ENCODE measurements at regions not wholly inside any gene's neighbourhood (a gene's known extent, or its start where the extent isn't known, plus 50 kb on each side); places are given as distances from the start of the nearest gene placed in this dataset.

- no peak for DNase-seq (ENCODE audit: low spot score in 2 of 2)
- WGBS, result 89% methylated on average over 7 of the region's 18 CpGs
- H3K36me3 ChIP-seq, result no peaks in the 10 kb centered on the region
- H3K9me3 ChIP-seq, result no peaks in the 10 kb centered on the region
- TF ChIP-seq CTCF (IDR thresholded peaks at IDR 0.05), result no peak
- no peak for TF ChIP-seq POLR2A (IDR thresholded peaks at IDR 0.05)
- no peak for TF ChIP-seq EP300 (IDR thresholded peaks at IDR 0.05)
- no peak for TF ChIP-seq POLR2AphosphoS5 (IDR thresholded peaks at IDR 0.05)
- peaks cover 12% of the 10 kb centered on the region for H3K4me1 ChIP-seq
- H3K27me3 ChIP-seq, result no peaks in the 10 kb centered on the region
- no peak overlapping the region for H3K27ac ChIP-seq
- H3K4me3 ChIP-seq, result no peak overlapping the region
These were observed 51.3 kb downstream of the GADD45G start for GRCh38 chr9:89655990-89656657.

- H3K27ac ChIP-seq, result no peak overlapping the region
- TF ChIP-seq POLR2AphosphoS5 (IDR thresholded peaks at IDR 0.05) (no peak), CTCF (IDR thresholded peaks at IDR 0.05) (no peak), POLR2A (IDR thresholded peaks at IDR 0.05) (no peak)
- no peaks in the 10 kb centered on the region for H3K27me3 ChIP-seq
- H3K9me3 ChIP-seq, result no peaks in the 10 kb centered on the region
- 100% methylated on average over 5 of the region's 5 CpGs for WGBS
- peaks cover 24% of the 10 kb centered on the region for H3K4me1 ChIP-seq
- DNase-seq (ENCODE audit: low spot score in 2 of 2), result no peak
- no peak overlapping the region for H3K4me3 ChIP-seq
- H3K36me3 ChIP-seq, result no peaks in the 10 kb centered on the region
These were observed 52.5 kb downstream of the GADD45G start for GRCh38 chr9:89657295-89657694.

- no peak for DNase-seq (ENCODE audit: low spot score in 2 of 2)
- no peak for TF ChIP-seq EP300 (IDR thresholded peaks at IDR 0.05)
- no peak for TF ChIP-seq POLR2AphosphoS5 (IDR thresholded peaks at IDR 0.05)
- no peak for TF ChIP-seq CTCF (IDR thresholded peaks at IDR 0.05)
- TF ChIP-seq POLR2A (IDR thresholded peaks at IDR 0.05), result no peak
- Histone ChIP-seq H3K4me3 (no peak overlapping the region), H3K4me1 (peaks cover 28% of the 10 kb centered on the region), H3K9me3 (no peaks in the 10 kb centered on the region), H3K27me3 (no peaks in the 10 kb centered on the region), H3K27ac (no peak overlapping the region), H3K36me3 (no peaks in the 10 kb centered on the region)
- WGBS, result 84% methylated on average over 4 of the region's 4 CpGs
These were observed 53.0 kb downstream of the GADD45G start for GRCh38 chr9:89657765-89658164.

GRCh38 chr9:89658401-89658800 lies 53.6 kb downstream of the GADD45G start:
- H3K4me1 ChIP-seq, result peaks cover 34% of the 10 kb centered on the region
- 75% methylated on average over 5 of the region's 5 CpGs for WGBS
- DNase-seq (ENCODE audit: low spot score in 2 of 2), result no peak

GRCh38 chr9:89658931-89659330 lies 54.1 kb downstream of the GADD45G start:
- DNase-seq (ENCODE audit: low spot score in 2 of 2), result no peak
- Histone ChIP-seq H3K27me3 (no peaks in the 10 kb centered on the region), H3K4me3 (no peak overlapping the region), H3K36me3 (no peaks in the 10 kb centered on the region), H3K9me3 (no peaks in the 10 kb centered on the region), H3K27ac (no peak overlapping the region), H3K4me1 (peaks cover 36% of the 10 kb centered on the region)
- TF ChIP-seq EP300 (IDR thresholded peaks at IDR 0.05) (no peak), CTCF (IDR thresholded peaks at IDR 0.05) (no peak), POLR2AphosphoS5 (IDR thresholded peaks at IDR 0.05) (no peak), POLR2A (IDR thresholded peaks at IDR 0.05) (no peak)
- 90% methylated on average over 5 of the region's 6 CpGs for WGBS

More at GRCh38 chr9:89658401-89658800, 53.6 kb downstream of the GADD45G start:
- no peak for TF ChIP-seq CTCF (IDR thresholded peaks at IDR 0.05)
- no peaks in the 10 kb centered on the region for H3K36me3 ChIP-seq
- H3K4me3 ChIP-seq, result no peak overlapping the region
- no peaks in the 10 kb centered on the region for H3K27me3 ChIP-seq
- H3K9me3 ChIP-seq, result no peaks in the 10 kb centered on the region
- H3K27ac ChIP-seq, result no peak overlapping the region

Measured in suprapubic skin (tissue), 4 donors.